ENCODE measurements at regions not wholly inside any gene's neighbourhood (a gene's known extent, or its start where the extent isn't known, plus 50 kb on each side); places are given as distances from the start of the nearest gene placed in this dataset.

GRCh38 chr3:82050382-82050781 is 288.9 kb upstream of the GBE1 start:
- DNase-seq (ENCODE audit: low read depth in 4 of 4, low spot score in 1 of 4) = no peak

GRCh38 chr3:82048711-82049110 is 287.3 kb upstream of the GBE1 start:
- DNase-seq (ENCODE audit: low read depth in 4 of 4, low spot score in 1 of 4) = no peak

DNA sequence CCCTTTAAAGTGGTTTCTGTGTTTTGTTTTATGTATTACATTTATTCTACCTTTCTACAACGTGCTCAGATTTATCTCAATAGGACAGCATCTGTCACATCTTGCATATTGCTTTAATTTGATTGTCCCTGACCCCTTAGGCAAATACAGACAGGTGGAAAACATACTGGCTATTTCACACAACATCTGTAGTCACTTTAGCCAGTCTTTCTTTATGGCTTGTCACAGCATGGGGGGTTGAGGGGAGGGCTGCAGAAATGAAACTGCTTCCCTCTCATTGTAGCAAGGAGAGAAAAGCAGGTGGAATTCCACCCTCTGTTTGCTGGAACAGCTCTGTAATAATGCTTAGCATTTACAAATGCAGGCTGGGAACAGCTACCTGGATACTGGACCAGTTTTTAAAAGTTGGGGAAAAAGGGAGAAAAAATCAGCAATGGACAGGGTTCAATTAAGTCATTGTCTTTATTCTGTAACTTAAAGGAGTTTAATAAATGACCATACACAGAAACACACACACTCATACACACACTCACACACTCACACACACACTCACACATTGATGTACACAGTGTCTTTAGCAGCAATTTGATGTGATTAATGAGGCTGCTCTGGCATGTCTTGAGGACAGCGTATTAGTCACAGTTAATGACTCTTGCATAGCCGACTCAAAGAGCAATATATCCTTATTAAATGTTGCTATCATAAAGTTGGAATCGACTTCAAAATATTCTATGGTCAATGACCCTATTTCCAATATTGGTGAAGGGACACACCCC is 283.7 kb upstream of the GBE1 start:
- DNase-seq (ENCODE audit: low read depth in 4 of 4, low spot score in 1 of 4) = no peak

GRCh38 chr3:82038556-82038955 is 277.1 kb upstream of the GBE1 start:
- DNase-seq (ENCODE audit: low read depth in 4 of 4, low spot score in 1 of 4) = no peak

- no peak for DNase-seq (ENCODE audit: low read depth in 4 of 4, low spot score in 1 of 4)
Observed at GRCh38 chr3:82033186-82033585, 271.7 kb upstream of the GBE1 start.

DNA sequence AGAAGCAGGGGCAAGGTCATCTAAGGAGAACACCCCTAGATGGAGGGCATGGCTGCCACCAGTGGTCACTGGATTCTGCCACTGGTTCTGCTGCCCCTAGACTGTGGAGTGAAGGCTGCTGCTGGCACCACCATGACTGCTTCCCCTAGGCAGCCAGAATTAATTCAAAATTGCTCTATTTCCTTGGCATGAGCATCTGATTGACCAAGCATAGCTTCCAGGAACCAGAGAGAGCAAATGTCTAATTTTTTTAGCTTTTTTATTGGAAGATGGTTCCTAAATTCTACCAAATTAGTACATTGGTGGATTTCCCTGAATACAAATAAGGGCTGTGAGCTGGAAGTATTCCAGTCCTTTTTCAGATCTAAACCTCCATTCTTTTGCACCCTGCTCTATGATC is 270.2 kb upstream of the GBE1 start:
- DNase-seq (ENCODE audit: low read depth in 4 of 4, low spot score in 1 of 4) = no peak

GRCh38 chr3:82030916-82031315 is 269.5 kb upstream of the GBE1 start:
- no peak for DNase-seq (ENCODE audit: low read depth in 4 of 4, low spot score in 1 of 4)

DNA sequence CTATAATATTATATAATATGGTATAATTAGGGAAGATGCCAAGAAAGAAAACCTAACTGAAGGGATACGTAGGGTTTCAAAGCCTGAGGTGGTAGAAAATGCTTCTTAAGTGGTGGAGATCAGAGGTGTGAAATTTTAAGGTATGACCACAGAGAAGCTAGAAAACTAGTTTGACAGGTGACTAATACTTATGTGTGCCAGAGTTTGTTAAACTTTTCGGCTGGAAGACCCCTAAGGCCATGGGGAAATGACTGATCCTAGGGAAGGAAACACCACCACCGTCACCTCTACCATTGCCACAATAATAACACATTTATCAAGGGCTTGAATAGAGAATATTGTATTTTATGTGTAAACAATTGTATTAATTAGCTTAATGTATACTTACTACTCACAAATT is 261.4 kb upstream of the GBE1 start:
- DNase-seq (ENCODE audit: low read depth in 4 of 4, low spot score in 1 of 4) = no peak

DNA sequence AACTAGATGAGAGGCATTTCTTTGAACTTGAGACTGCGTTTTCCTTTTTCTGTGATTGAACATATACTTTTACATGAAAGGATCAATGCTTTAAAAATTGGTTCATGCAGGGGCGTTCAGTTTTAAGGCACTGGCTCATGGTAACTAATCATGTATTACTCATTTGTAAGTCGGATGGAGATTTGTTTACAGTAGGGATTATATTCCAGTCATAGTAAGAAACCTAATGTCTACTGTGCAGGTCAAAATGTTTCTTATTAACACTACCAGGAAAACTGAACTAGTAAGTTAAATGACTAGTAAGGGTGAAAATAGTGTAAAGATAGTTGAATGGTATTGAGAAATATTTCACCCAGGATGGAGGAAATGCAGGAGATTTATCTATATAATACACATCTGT is 258.8 kb upstream of the GBE1 start:
- DNase-seq (ENCODE audit: low read depth in 4 of 4, low spot score in 1 of 4) = no peak

DNA sequence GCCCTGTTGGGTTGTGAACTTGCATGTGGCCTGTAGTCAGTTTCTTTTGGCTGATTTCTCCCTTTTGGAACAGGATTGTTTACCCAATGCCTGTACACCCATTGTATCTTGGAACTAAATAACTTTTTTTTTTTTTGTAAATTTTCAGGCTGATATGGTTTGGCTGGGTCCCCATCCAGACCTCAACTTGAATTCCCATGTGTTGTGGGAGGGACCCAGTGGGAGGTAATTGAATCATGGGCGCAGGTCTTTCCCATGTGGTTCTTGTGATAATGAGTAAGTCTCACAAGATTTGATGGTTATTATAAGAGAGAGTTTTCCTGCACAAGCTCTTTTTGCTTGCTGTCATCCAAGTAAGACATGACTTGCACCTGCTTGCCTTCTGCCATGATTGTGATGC is 253.8 kb upstream of the GBE1 start:
- DNase-seq (ENCODE audit: low read depth in 4 of 4, low spot score in 1 of 4) = no peak

DNA sequence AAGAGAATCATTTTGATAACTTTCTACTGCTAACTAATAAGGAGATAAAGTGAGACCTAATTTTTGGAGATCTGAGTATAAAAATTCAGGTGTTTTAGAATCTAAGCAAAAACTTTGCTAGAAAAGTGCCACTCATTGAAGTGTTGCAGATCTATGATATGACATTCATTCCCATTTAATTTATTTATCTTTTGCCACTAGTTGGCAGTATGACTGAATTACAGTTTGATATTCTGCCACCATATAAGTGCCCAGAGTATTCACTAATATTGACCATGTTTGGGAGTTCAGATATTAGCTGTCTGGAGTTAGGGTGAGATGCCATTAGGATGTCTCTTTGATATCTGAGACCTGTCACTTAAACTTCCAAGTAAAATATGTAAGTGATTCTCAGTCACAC is 251.3 kb upstream of the GBE1 start:
- no peak for DNase-seq (ENCODE audit: low read depth in 4 of 4, low spot score in 1 of 4)

- no peak for DNase-seq (ENCODE audit: low read depth in 4 of 4, low spot score in 1 of 4)
Observed at GRCh38 chr3:82011336-82011735, 249.9 kb upstream of the GBE1 start.

DNA sequence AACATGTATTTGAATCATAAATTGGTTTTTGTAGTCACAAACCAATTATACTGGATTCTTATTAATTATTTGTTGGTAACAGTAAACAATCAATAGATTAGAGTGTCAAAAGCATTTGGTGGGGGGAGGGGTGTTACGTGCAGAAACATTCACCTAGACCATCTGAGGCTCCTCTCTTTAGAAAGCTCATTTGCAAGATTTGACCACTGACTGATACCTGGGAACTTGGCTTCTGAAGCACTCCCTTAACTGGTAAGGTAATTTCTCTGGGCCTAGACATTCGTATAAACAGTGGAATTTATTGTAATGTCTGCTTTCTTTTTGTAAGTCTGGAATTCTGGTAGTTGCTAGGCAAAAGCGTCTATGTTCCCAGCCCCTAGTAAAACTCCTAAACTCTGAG is 243.8 kb upstream of the GBE1 start:
- DNase-seq (ENCODE audit: low read depth in 4 of 4, low spot score in 1 of 4) = no peak

- DNase-seq (ENCODE audit: low read depth in 4 of 4, low spot score in 1 of 4) = no peak
Observed at GRCh38 chr3:82004266-82004665, 242.8 kb upstream of the GBE1 start.

- DNase-seq (ENCODE audit: low read depth in 4 of 4, low spot score in 1 of 4) = no peak
Observed at GRCh38 chr3:82002986-82003642, 241.7 kb upstream of the GBE1 start.

- no peak for DNase-seq (ENCODE audit: low read depth in 4 of 4, low spot score in 1 of 4)
Observed at GRCh38 chr3:82002491-82002890, 241.0 kb upstream of the GBE1 start.

GRCh38 chr3:82001276-82001923 is 240.0 kb upstream of the GBE1 start:
- DNase-seq (ENCODE audit: low read depth in 4 of 4, low spot score in 1 of 4) = no peak

GRCh38 chr3:82000773-82001172 is 239.3 kb upstream of the GBE1 start:
- DNase-seq (ENCODE audit: low read depth in 4 of 4, low spot score in 1 of 4) = no peak

DNA sequence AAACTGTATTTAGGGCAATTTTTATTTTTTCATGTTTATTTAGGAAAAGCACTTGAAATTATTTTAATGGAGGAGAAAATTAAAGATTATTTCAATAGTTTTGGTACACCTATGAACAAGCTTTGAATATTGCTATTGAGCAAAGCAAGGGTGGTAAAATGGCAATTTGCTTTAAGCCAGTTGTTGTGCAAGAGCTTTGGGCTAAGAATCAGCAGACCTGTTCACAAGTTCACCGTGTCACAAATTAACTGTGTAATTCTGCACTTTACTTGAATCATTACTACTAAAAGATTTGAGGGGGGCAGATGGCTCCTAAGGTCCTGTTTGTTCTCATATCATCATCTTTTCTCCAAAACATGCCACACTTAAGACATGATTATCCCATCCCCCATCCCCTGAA is 238.9 kb upstream of the GBE1 start:
- DNase-seq (ENCODE audit: low read depth in 4 of 4, low spot score in 1 of 4) = no peak

DNA sequence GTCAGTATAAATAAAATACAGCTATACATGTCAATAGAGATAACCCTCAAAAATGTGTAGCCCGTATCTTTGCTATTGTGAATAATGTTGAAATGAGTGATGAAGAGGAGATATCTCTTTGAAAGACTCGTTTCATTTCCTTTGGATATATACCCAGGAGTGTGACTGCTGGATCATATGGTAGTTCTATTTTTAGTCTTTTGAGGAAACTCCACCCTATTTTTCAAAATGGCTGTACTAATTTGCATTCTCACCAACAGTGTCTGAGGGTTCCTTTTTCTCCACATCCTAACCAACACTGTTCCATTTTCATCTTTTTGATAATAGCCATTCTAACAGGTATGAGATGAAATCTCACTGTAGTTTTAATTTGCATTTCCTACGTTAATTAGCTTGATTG is 237.5 kb upstream of the GBE1 start:
- DNase-seq (ENCODE audit: low read depth in 4 of 4, low spot score in 1 of 4) = no peak

- DNase-seq (ENCODE audit: low read depth in 4 of 4, low spot score in 1 of 4) = no peak
Observed at GRCh38 chr3:81998139-81998755, 236.8 kb upstream of the GBE1 start.

DNA sequence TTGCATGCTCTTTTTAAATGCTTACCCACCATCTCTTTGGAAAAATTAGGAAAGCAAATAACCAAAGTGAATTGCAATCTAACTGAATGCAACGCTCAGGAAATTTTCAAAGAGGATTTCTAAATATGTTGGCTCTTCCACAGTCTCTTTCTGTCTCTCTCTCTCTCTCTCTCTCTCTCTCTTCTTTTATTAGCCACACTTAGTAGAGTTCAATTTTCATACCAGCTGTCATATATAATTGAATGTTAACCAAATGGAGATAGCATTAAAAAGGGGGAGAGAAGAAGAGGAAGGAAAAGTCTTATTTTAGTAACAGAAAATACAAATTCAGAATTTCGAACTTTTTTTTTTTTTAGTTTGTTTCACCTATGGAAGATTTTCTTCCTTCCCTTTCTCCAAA is 235.9 kb upstream of the GBE1 start:
- DNase-seq (ENCODE audit: low read depth in 4 of 4, low spot score in 1 of 4) = no peak

All from stimulated activated CD4-positive, alpha-beta T cell treated with anti-CD3 and anti-CD28 coated beads, Interleukin-1b, Interleukin-23, amount 100 ng/mL, for 24 hours (primary cell).